Neuronal stem cell (in vitro differentiated cells): ENCODE measurements at regions not wholly inside any gene's neighbourhood (a gene's known extent, or its start where the extent isn't known, plus 50 kb on each side); places are given as distances from the start of the nearest gene placed in this dataset.

Source experiments
- DNase-seq: peaks from one replicate; pipeline ENCODE4 v3.0.0-alpha.2; 2013; ENCODE audit warnings: low spot score
- H2AFZ ChIP-seq: one replicate; pipeline ENCODE4 v1.6.1; 2013; ENCODE audit warnings: mild to moderate bottlenecking, low read length, inconsistent platforms
- H2AK5ac ChIP-seq: 2 replicates; pipeline ENCODE4 v1.6.1; 2013; ENCODE audit warnings: low read depth, mild to moderate bottlenecking, inconsistent platforms, low read length, moderate library complexity, mixed read lengths
- H2BK120ac ChIP-seq: 2 replicates; pipeline ENCODE4 v1.6.1; 2013; ENCODE audit warnings: low read depth, mild to moderate bottlenecking, inconsistent platforms, low read length, moderate library complexity, mixed read lengths
- H2BK12ac ChIP-seq: one replicate; pipeline ENCODE4 v1.6.1; 2013; ENCODE audit warnings: low read length, inconsistent platforms
- H2BK15ac ChIP-seq: 2 replicates; pipeline ENCODE4 v1.6.1; 2013; ENCODE audit warnings: mild to moderate bottlenecking, low read length, inconsistent platforms, mixed read lengths
- H2BK5ac ChIP-seq: one replicate; pipeline ENCODE4 v1.6.1; 2013; ENCODE audit warnings: inconsistent platforms, mild to moderate bottlenecking, low read length, moderate library complexity
- H3K14ac ChIP-seq: one replicate; pipeline ENCODE4 v1.6.1; 2013; ENCODE audit warnings: low read length, inconsistent platforms
- H3K18ac ChIP-seq: 2 replicates; pipeline ENCODE4 v1.6.1; 2013; ENCODE audit warnings: low read length, inconsistent platforms
- H3K23ac ChIP-seq: 2 replicates; pipeline ENCODE4 v1.6.1; 2013; ENCODE audit warnings: low read depth, mild to moderate bottlenecking, mixed read lengths, low read length, inconsistent platforms; ENCODE audit not compliant: poor library complexity
- H3K27ac ChIP-seq: replicated peaks from 3 replicates; pipeline ENCODE4 v1.5.1; 2013; ENCODE audit warnings: low read length, inconsistent platforms
- H3K27me3 ChIP-seq, 3 experiments: 2 replicates each; pipeline ENCODE4 v1.6.1; 2013; ENCODE audit warnings: low read length in 3 of 3, mild to moderate bottlenecking in 2 of 3, inconsistent platforms in 1 of 3, low read depth in 1 of 3, mixed read lengths in 1 of 3, moderate library complexity in 1 of 3; ENCODE audit not compliant: control insufficient read depth in 3 of 3, insufficient read depth in 3 of 3
- H3K36me3 ChIP-seq, 2 donors: replicated peaks in 1 of 2; 2 replicates each; pipeline ENCODE4 v1.6.1; 2013; ENCODE audit warnings: low read length in 2 of 2; ENCODE audit not compliant: control insufficient read depth in 2 of 2, insufficient read depth in 2 of 2
- H3K4ac ChIP-seq: 2 replicates; pipeline ENCODE4 v1.6.1; 2013; ENCODE audit warnings: inconsistent platforms, mild to moderate bottlenecking, low read length, moderate library complexity
- H3K4me1 ChIP-seq, 2 donors: 1 replicate in 1 of 2; 2 replicates in 1 of 2; pipeline ENCODE4 v1.6.1; 2013; ENCODE audit warnings: low read length in 2 of 2, low read depth in 1 of 2; ENCODE audit not compliant: control insufficient read depth in 2 of 2, insufficient read depth in 1 of 2
- H3K4me2 ChIP-seq: one replicate; pipeline ENCODE4 v1.6.1; 2013; ENCODE audit warnings: mild to moderate bottlenecking, low read length, inconsistent platforms; ENCODE audit not compliant: insufficient read depth, poor library complexity, severe bottlenecking
- H3K4me3 ChIP-seq, 2 donors: 2 replicates each; pipeline ENCODE4 v1.5.1; 2013; ENCODE audit warnings: low read length in 2 of 2, mild to moderate bottlenecking in 2 of 2, inconsistent platforms in 1 of 2, moderate library complexity in 1 of 2
- H3K79me1 ChIP-seq: one replicate; pipeline ENCODE4 v1.6.1; 2013; ENCODE audit warnings: low read depth, mild to moderate bottlenecking, inconsistent platforms, low read length, moderate library complexity
- H3K9ac ChIP-seq: one replicate; pipeline ENCODE4 v1.6.1; 2013; ENCODE audit warnings: mild to moderate bottlenecking, low read depth, low read length, inconsistent platforms; ENCODE audit not compliant: poor library complexity
- H3K9me3 ChIP-seq, 2 donors: replicated peaks in 1 of 2; 2 replicates each; pipeline versions ENCODE3 to v1.6.1; 2013; ENCODE audit warnings: low read length in 2 of 2, mild to moderate bottlenecking in 2 of 2, inconsistent platforms in 1 of 2, low read depth in 1 of 2, mixed read lengths in 1 of 2, moderate library complexity in 1 of 2; ENCODE audit not compliant: control insufficient read depth in 2 of 2, insufficient read depth in 1 of 2
- H4K8ac ChIP-seq: one replicate; pipeline ENCODE4 v1.6.1; 2013; ENCODE audit warnings: low read depth, mild to moderate bottlenecking, inconsistent platforms, low read length, moderate library complexity
- H4K91ac ChIP-seq: one replicate; pipeline ENCODE4 v1.6.1; 2013; ENCODE audit warnings: low read length, low read depth, mild to moderate bottlenecking, inconsistent platforms; ENCODE audit not compliant: poor library complexity
- WGBS, 2 donors: extraction: QIAGEN DNeasy Blood & Tissue Kit; methylation state at CpG; one replicate each; pipeline ENCODE4 v1.1.7; 2013; ENCODE audit warnings: missing lambda C conversion rate in 2 of 2, mixed read lengths in 1 of 2; ENCODE audit not compliant: insufficient read length in 2 of 2, insufficient replicate concordance in 1 of 2; ENCODE audit errors: extremely low coverage in 2 of 2; 5-methylcytosine and 5-hydroxymethylcytosine counted together

GRCh38 chr2:47236503-47237215 is 60.3 kb upstream of the CALM2 start:
- Histone ChIP-seq H3K4me2 (no peak overlapping the region), H4K8ac (no peak overlapping the region), H3K9ac (no peak overlapping the region), H3K36me3 (no peaks in the 10 kb centered on the region), H3K4me3 (no peak overlapping the region), H2BK5ac (no peak overlapping the region), H3K18ac (no peak overlapping the region), H3K27me3 (no peaks in the 10 kb centered on the region), H3K4ac (no peak overlapping the region), H3K14ac (no peak overlapping the region), H3K27ac (no peak overlapping the region), H3K23ac (no peak overlapping the region), H3K4me1 (peaks cover 26 to 52% of the 10 kb centered on the region in 2 donors), H4K91ac (no peak overlapping the region), H2AK5ac (no peak overlapping the region), H2BK120ac (no peak overlapping the region), H3K79me1 (no peaks in the 10 kb centered on the region), H3K9me3 (no peaks in the 10 kb centered on the region), H2AFZ (no peak overlapping the region), H2BK12ac (no peak overlapping the region), H2BK15ac (no peak overlapping the region)
- WGBS, 2 donors: no CpG with 5 or more reads among the region's 2 CpGs
- DNase-seq: no peak

- no peak overlapping the region for H2BK5ac ChIP-seq
- H3K4me1 ChIP-seq: peaks cover 26 to 52% of the 10 kb centered on the region in 2 donors
- no peaks in the 10 kb centered on the region for H3K9me3 ChIP-seq
- DNase-seq: no peak
- no peak overlapping the region for H3K4me2 ChIP-seq
- no peak overlapping the region for H3K4ac ChIP-seq
- no peak overlapping the region for H2BK12ac ChIP-seq
- H2BK15ac ChIP-seq: no peak overlapping the region
- no CpG with 5 or more reads among the region's 2 CpGs for WGBS, 2 donors
- no peak overlapping the region for H4K8ac ChIP-seq
- no peak overlapping the region for H2AFZ ChIP-seq
- no peak overlapping the region for H2AK5ac ChIP-seq
- no peak overlapping the region for H2BK120ac ChIP-seq
- H4K91ac ChIP-seq: no peak overlapping the region
- H3K36me3 ChIP-seq: no peaks in the 10 kb centered on the region
- no peak overlapping the region for H3K23ac ChIP-seq
- H3K14ac ChIP-seq: no peak overlapping the region
- H3K18ac ChIP-seq: no peak overlapping the region
- H3K79me1 ChIP-seq: no peaks in the 10 kb centered on the region
- H3K27ac ChIP-seq: no peak overlapping the region
- no peak overlapping the region for H3K9ac ChIP-seq
- H3K4me3 ChIP-seq: no peak overlapping the region
- H3K27me3 ChIP-seq: no peaks in the 10 kb centered on the region
Measured at GRCh38 chr2:47235132-47235531, 58.8 kb upstream of the CALM2 start.

- Histone ChIP-seq H3K27me3 (no peaks in the 10 kb centered on the region), H2AFZ (no peak overlapping the region), H3K9me3 (no peaks in the 10 kb centered on the region), H3K27ac (no peak overlapping the region), H3K4me1 (peaks cover 23 to 47% of the 10 kb centered on the region in 2 donors), H3K9ac (no peak overlapping the region), H3K14ac (no peak overlapping the region), H3K79me1 (no peaks in the 10 kb centered on the region), H3K4me3 (no peak overlapping the region), H2BK5ac (no peak overlapping the region), H3K4me2 (no peak overlapping the region), H2AK5ac (no peak overlapping the region), H4K8ac (no peak overlapping the region), H3K36me3 (no peaks in the 10 kb centered on the region), H3K4ac (no peak overlapping the region), H4K91ac (no peak overlapping the region), H2BK12ac (no peak overlapping the region), H3K23ac (no peak overlapping the region), H3K18ac (no peak overlapping the region), H2BK120ac (no peak overlapping the region), H2BK15ac (no peak overlapping the region)
- no CpG with 5 or more reads among the region's 6 CpGs for WGBS, 2 donors
- DNase-seq: no peak
Measured at GRCh38 chr2:47234456-47234855, 58.1 kb upstream of the CALM2 start.

- Histone ChIP-seq H2BK120ac (no peak overlapping the region), H2BK15ac (no peak overlapping the region), H2BK12ac (no peak overlapping the region), H3K14ac (no peak overlapping the region), H3K4ac (no peak overlapping the region), H3K79me1 (no peaks in the 10 kb centered on the region), H3K18ac (no peak overlapping the region), H3K27ac (no peak overlapping the region), H3K36me3 (no peaks in the 10 kb centered on the region), H3K23ac (no peak overlapping the region), H3K4me3 (no peak overlapping the region), H3K9me3 (no peaks in the 10 kb centered on the region), H3K27me3 (no peaks in the 10 kb centered on the region), H2BK5ac (no peak overlapping the region), H3K4me2 (no peak overlapping the region), H2AFZ (no peak overlapping the region), H4K91ac (no peak overlapping the region), H4K8ac (no peak overlapping the region), H2AK5ac (no peak overlapping the region), H3K4me1 (peaks cover 15 to 41% of the 10 kb centered on the region in 2 donors), H3K9ac (no peak overlapping the region)
- no peak for DNase-seq
- no CpG with 5 or more reads among the region's 8 CpGs for WGBS, 2 donors
Measured at GRCh38 chr2:47232738-47233415, 56.6 kb upstream of the CALM2 start.
